ENCODE measurements at regions not wholly inside any gene's neighbourhood (a gene's known extent, or its start where the extent isn't known, plus 50 kb on each side); places are given as distances from the start of the nearest gene placed in this dataset.
A peak's percentile ranks its signal among the peaks of the same experiment; 100 is the strongest.
"Not testable (repeated sequence)": the region's sequence is repeated elsewhere in the genome, so short reads cannot be mapped to it uniquely, and the experiment has no call there.

DNA sequence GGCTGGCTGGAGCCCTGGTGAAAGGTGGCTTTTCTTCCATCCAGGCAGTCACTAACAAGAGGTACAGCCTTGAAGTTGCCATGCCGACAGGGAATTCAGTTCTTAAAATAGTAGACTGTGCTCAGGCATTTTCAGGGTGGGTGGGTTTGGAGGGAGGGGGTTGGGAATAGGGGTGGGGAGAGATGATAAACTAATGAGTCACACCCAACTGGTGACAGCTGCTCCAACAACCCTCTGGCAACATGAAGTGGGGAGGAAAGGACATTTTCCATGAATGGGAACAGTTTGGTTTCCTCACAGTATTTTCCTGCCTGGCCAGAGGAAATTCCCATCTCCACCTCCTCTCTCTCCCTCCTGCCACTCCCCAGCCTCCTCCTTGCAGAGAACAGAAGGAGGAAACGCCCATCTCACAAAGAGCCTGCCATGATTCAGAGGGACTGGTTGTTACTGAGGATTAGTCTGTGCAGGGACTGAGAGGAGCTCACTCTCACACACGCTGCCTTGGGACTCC is 113.0 kb upstream of the SLC1A4 start:
- DNase-seq (ENCODE audit: low read depth in 2 of 2): peak; percentile 67 to 71

DNA sequence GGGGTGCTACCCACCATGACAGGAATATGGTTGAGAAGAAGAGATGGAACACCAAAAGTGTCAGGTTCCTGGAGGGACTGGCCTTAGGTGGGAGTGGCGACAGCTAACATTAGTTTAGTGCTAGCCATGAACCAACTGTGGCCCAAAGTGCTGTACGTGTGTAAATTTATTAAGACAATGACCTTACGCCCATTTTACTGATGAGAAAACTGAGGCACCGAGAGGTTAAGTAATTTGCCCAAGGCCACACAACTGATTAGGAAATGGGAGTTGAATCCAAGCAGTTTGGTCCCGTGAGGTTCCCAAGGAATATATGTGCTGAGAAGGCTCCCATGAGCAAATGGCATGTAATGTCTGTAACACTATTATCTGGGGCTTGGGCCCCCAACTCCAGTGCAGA is 109.5 kb upstream of the SLC1A4 start:
- DNase-seq (ENCODE audit: low read depth in 2 of 2): no peak

DNA sequence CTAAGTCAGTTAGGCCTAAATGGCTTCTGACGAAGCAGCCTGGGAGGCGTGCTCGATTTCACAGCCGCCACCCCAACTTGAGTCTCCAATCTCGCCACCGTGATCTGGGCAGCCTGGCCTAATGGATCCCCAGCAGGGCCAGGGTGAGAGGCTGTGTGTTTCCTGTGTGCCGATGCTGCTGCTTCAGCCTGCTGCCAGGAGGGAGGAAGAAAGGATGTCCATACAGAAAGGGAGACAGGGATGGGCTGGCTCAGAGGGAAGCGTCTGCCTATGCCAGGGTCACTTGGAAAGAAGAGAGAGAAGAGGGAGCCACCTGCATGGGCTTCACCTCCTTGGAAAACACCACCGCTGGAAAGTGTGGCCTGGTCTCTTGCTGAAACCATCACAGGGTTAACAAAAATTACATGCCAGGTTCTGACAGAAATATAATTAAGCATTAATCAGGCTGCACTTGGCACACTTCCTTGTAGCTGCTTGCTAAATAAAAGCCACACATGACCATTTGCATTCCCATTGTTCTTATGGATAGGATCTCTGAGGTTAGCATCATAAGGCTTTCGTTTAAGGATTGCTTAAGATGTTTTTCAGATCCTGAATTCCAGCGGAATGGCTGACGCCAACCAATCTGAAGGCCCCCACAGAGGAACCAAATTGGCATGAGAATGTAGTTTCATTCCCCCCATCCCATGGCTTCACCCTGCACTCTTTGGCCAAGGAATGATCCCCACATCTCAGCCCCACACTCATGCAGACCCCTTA is 108.8 kb upstream of the SLC1A4 start:
- no peak for DNase-seq (ENCODE audit: low read depth in 2 of 2)

DNA sequence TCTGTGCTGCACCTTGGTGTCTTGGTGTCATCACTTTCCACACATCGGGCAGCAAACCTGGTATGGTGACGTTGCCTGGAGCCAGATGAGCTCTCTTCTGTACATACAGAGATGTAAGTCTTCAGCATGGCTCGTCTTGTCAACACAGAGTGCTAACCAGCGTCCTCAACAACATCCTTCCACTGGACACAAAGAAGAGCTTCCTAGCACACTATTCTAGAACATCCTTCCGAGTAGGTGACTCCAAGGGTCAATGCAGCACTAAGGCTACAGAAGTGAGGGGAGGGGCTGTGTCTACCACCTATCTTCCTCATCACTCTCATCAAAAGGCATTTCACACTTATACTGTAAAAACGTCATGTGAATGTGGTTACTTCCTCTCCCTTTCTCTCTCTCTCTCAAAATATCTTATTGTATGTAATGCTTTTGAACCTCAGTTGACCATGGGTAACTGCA is 108.1 kb upstream of the SLC1A4 start:
- no peak for DNase-seq (ENCODE audit: low read depth in 2 of 2)

DNA sequence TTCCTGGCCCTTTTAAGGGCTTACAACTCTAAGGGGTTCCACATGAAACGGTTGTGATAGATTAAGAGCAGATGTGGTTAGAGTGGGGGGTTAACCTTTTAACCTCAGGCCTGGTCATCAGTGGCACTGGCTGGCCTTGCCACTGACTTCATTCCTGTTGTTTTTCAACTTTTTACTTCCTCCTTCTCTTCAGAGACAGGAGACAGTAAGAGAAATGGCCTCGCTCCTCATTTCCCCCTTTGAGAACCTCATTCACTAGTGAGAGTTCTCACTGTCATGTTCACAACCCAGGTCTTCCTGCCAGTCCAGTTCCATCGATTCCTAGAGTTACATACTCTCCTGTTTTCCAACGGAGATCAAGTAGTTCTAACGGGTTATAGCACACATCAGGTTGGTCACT is 101.6 kb upstream of the SLC1A4 start:
- DNase-seq (ENCODE audit: low read depth in 2 of 2): no peak

DNA sequence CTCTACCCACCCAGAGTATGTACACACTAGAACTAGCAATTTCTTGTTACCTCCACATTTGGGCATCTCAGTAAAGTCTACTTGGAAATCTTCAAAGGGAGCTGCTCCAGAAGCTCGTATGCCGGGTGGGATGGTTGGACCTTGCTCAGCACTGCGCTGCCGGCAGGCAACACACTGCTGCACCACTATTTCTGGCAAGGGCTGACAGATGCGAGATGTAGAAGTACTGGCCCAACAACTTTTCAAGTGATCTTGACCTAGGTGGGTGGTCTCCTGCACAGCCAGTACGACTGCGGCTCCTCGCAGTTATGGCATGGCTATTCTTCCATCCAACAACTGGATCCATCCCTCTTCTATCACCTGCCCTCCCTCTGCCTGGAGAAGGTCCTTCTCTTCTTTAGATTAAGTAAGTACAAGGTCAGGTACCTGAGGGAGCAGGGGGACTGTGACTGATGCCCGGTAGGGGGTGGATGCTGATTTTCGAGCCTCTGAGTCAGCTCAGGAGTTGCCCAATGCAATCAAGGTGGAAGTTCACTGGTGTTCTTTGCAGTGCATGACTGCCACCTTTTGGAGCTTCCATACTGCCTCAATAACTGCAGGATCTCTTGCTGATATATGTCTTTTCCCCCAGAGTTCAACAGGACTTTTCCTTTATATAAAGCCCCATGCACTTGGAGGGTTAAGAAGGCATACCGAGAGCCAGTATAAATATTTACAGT is 100.4 kb upstream of the SLC1A4 start:
- DNase-seq (ENCODE audit: low read depth in 2 of 2): no peak

DNA sequence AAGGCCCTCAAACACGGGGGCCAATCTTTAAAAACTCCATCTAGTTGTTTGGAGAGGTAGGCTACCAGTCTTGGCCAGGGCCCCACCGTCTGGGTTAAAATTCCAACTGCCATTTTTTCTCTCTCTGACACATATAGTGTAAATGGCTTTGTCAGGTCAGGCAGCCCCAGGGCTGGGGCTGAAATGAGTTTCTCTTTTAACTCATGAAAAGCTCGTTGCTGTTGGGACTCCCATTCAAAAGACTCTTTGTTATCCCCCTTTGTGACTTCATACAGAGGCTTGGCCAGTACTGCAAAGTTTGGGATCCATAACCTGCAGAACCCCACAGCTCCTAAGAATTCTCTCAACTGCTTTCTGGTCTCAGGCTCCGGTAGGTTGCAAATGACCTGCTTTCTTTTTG is 99.4 kb upstream of the SLC1A4 start:
- DNase-seq (ENCODE audit: low read depth in 2 of 2): no peak

DNA sequence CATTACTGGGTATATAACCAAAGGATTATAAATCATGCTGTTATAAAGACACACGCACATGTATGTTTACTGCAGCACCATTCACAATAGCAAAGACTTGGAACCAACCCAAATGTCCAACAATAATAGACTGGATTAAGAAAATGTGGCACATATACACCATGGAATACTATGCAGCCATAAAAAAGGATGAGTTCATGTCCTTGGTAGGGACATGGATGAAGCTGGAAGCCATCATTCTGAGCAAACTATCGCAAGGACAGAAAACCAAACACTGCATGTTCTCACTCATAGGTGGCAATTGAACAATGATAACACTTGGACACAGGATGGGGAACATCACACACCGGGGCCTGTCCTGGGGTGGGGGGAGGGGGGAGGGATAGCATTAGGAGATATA is 92.6 kb upstream of the SLC1A4 start:
- DNase-seq (ENCODE audit: low read depth in 2 of 2): not testable (repeated sequence)

DNA sequence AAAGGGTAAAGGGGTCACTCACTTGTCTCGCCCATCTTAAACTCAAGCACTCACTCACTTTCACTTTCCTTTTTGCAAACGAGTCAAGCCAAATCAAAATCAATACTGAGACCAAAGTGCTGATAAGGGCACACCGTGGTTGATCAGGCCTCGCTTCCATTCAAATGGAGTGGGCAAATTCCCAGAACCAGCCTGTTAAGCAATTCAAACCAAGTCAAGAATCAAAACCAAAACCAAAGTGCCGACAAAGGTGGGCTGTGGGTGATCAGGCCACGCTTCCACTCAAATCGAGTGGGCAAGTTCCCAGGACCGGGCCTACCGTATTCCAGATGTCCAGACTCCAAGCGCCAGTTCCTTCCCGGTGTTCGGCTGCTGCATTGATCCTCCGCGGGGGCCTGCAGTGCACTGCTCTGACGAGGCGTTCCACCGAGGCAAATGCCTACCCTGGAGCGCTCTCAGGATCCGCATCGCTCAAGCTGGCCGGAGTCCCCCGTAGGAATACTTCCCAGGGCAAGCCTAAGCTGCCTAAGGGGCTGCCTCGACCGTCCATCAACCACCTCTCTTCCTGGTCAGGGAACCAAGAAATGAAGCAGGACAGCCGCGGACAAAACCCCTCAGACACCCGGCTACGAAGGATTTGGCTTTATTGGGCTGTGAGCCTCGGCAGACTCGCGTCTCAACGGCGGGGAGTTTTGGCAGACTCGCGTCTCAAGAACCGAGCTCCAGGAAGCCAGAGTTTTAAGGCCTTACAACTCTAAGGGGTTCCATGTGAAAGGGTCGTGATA is 89.9 kb upstream of the SLC1A4 start:
- no peak for DNase-seq (ENCODE audit: low read depth in 2 of 2)

DNA sequence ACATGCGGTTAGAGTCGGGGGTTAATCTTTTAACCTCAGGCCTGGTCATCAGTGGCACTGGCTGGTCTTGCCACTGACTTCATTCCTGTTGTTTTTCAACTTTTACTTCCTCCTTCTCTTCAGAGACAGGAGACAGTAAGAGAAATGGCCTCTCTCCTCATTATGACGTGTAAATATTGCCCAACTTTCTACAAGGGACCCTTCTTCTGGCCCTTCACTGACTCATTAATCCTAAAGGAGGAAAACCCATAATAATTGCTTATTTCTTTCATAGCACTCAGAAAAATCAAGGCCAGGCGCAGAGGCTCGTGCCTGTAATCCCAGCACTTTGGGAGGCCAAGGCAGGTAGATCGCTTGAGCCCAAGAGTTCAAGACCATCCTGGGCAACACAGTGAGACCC is 89.3 kb upstream of the SLC1A4 start:
- not testable (repeated sequence) for DNase-seq (ENCODE audit: low read depth in 2 of 2)

DNA sequence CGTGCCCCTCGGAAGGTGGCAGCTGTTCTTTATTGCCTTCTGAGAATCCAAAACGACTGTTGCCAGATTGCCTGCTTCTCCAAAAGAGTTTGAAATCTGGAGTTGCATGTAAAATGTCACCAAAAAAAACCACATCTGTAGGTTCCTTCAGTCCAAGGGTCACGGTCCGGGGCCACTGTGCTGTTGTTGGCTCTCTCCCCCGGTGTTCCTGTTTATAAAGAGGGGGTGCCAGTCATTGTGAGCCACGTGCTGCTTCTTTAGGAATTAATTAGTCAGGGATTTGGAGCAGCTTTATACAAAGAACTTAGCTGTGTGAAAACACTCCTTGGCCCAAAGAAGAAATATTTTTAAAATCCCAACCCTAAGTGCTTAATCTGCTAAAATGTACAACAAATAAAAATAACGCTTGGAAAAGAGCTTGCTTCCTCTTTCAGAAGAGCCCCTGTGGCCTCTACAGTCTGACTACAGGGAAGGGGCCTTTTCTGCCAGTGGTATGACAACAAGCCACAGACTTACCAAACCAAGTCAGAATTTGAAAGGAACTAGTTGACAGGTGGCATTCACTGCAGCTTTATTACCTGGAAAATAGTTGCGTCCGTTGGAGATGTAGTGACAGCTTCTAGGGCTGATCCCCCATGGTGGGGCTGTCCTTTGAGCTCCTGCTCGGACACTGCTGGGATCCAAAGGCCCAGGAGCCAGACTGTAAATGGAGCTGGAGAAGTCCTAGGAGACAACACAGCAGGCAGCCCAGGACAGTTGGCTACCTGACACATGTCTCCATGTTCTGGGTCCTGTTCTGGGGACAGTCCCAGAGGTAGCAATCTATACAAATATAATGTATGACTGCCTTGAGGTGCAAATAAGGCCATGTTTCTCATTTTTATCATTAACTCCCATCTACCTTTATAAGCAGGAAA is 84.5 kb upstream of the SLC1A4 start:
- no peak for DNase-seq (ENCODE audit: low read depth in 2 of 2)

DNA sequence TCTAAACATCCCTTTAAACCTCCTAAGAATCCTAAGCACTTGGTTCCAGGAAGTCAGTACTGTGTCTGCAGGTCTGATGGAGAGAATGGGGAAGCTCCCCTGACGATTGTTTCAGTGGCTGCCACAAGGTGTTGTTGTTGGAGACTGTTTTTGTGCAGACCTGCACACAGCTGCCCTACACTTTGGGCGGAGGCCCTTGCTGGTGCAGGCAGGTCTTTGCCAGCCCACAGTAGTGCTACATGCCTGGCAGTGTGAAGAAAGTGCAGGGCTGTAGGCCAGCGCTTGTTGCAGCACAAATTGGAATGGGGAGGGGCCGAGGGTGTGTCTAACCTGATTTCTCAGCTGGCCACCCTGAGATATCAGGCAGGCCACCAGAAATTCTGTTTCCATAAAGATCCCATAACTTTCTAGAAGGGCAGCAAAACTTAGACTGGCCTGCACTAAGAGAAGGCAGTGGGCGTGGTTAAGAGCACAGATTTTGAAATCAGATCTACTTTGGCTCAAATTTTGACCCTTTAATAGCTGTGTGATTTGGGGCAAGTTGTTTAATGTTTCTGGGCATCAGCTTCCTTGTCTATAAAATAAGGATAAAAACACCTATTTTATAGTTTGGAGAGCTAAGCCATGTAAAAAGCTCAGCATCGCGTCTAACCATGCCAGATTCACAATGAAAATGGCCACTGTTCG is 83.7 kb upstream of the SLC1A4 start:
- DNase-seq (ENCODE audit: low read depth in 2 of 2): no peak

DNA sequence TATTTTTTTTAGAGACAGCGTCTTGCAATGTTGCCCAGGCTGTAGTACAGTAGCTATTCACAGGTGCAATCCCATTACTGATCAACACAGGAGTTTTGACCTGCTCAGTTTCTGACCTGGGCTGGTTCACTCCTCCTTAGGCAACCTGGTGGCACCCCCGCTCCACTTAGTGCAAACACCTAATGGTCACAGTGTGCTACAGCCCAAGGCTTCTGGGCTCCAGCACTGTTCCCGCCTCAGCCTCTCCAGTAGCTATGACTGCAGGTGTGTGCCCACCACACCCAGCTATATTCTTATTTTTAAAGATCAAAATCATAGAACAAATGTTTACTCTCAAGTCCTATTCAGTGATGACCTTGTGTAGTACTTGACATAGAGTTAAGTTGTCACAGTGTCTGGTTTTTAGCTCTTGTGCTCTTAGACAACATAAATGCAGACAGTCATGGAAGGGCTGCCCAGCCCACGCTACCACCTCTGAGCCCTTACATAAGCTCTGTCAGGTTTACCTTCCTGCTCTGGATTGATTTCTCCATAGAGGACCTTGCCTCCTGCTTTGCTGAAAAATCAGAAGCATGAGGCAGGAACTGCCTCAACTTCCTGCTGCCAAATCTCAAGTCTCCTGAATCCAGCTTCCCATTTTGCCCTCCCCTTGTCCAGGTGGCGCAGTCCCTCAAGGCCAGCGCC is 82.2 kb upstream of the SLC1A4 start:
- no peak for DNase-seq (ENCODE audit: low read depth in 2 of 2)

DNA sequence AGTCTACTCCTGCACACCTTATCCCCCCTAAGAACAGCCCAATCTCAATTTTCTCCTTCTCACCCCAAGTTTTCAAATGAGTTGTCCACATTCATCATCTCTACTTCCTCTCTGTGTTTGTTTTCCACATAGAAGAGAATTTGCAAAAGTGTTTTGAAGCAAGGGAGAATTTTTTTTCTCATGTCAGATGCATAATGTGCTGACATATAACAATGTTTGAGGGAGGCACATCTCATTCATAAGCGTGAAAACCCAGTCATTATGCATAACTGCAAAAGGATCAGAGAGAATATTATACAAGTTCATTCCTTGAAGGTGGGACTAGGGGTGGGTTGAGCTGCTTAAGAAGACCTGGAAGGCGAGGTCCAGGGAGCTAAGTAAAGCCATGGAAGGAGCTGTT is 80.8 kb upstream of the SLC1A4 start:
- no peak for DNase-seq (ENCODE audit: low read depth in 2 of 2)

DNA sequence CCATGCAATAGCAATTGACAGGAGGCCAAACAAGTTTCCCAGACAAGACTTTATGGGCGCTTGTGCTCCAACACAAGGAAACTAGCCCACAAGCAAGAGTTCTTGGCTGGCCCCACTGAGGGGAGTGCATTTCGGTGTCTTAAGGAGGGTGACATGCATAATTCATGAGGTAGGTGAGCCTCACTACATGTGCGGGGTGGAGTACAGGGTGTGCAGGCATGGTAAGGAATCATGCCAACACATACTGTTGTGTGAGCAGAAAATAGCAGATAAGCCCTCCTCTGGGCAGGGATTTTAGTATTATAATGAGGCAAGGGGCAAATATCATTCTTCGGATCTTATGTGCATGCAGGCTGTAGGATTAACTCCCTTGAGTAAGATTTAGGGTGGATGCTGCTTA is 78.7 kb upstream of the SLC1A4 start:
- DNase-seq (ENCODE audit: low read depth in 2 of 2): no peak

DNA sequence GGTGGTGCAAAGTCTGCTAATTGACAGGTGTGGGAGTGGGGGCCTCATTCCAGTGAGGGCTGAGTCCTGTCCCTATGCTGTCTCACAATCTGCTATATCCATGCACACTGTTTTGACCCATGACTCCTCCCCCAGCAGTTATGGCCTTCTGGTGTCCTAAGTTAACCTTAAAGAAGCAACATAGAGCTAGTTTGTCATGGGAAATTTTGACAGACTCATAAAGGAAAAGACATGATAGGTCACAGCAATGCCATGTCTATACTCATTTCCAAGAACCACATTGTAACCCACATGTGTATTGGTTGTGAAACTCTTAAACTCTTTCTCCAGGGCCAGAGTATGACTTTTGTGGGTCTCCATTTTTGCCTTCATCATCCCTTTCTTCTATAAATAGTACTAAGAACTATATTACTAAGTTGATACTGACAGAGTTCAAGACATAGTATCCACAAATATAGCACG is 78.2 kb upstream of the SLC1A4 start:
- no peak for DNase-seq (ENCODE audit: low read depth in 2 of 2)

DNA sequence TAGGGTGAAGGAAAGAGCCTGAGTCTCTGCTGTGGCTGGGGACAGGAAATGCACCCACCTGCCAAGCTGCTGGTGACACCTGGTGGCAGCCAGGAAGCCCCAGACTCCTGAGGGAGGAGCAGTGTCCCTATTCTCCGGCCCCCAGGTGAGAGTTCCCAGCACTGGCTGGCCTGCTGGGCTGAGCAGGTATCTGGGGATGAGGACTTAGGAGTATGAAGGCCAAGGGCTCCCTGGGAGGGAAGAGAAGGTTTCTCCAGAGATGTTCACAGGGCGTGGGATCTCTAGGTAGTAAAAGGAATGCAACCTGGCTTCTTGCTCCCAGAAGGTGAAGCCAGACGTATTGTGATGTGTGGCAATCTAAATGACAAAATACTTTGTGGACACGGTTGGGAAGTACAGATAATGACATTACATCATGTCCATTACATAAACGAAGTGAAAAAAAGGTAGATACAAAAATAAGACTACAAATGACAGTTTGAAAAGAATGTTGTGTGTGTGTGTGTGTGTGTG is 75.8 kb upstream of the SLC1A4 start:
- DNase-seq (ENCODE audit: low read depth in 2 of 2): no peak

DNA sequence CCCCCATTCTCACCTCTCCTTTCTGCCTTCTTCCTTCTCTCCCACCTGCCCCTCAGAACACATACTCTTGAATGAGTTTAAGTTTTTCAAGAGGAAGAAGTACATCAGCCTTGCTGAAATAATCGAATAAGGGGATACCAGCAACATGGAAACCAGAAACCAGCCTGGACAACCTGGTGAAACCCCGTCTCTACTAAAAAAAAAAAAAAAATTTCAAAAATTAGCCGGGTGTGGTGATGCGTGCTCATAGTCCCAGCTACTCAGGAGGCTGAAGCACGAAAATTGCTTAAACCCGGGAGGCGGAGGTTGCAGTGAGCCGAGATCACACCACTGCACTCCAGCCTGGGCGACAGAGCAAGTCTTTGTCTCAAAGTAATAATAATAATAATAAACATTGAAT is 75.0 kb upstream of the SLC1A4 start:
- no peak for DNase-seq (ENCODE audit: low read depth in 2 of 2)

DNA sequence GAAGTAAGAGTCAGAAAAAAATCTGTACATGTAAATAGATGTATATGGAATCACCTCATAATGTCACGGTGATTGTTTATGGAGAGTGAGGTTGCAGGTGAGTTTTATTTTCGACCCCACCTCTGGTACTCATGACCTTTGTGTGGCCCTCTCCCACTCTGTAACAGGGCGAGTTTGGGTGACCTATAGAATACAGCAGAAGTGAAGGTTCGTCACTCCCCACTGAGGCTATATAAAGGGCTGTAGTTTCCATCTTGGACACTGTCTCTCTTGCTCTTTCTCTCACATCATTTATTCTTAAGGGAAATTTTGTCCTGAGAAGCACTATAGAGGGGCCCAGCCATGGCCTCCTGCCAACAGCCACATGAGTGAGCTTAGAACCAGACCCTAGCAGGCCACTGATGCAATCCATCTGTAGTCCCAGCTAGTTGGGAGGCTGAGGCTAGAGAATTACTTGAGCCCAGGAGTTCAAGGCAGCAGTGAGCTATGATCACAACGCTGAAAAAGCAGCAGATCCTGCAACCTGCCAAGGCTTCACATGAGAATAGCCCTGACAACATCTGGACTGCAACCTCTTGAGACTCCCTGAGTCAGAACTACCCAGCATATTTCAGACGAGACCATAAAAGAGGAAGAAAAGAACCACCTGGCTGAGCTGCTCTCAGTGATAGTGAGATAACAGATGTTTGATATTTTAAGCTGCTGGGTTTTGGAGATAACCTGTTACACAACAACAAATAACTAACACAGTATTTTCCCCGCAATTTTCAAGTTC is 74.3 kb upstream of the SLC1A4 start:
- peak in 1 of 2 experiments; percentile 7 for DNase-seq (ENCODE audit: low read depth in 2 of 2)
